ENCODE measurements at regions not wholly inside any gene's neighbourhood (a gene's known extent, or its start where the extent isn't known, plus 50 kb on each side); places are given as distances from the start of the nearest gene placed in this dataset.

- TF ChIP-seq, protein P1, sequence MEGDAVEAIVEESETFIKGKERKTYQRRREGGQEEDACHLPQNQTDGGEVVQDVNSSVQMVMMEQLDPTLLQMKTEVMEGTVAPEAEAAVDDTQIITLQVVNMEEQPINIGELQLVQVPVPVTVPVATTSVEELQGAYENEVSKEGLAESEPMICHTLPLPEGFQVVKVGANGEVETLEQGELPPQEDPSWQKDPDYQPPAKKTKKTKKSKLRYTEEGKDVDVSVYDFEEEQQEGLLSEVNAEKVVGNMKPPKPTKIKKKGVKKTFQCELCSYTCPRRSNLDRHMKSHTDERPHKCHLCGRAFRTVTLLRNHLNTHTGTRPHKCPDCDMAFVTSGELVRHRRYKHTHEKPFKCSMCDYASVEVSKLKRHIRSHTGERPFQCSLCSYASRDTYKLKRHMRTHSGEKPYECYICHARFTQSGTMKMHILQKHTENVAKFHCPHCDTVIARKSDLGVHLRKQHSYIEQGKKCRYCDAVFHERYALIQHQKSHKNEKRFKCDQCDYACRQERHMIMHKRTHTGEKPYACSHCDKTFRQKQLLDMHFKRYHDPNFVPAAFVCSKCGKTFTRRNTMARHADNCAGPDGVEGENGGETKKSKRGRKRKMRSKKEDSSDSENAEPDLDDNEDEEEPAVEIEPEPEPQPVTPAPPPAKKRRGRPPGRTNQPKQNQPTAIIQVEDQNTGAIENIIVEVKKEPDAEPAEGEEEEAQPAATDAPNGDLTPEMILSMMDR (IDR thresholded peaks at IDR 0.05): no peak
- no peak for TF ChIP-seq POLR2A (IDR thresholded peaks at IDR 0.05)
- no peak for TF ChIP-seq POLR2AphosphoS5 (IDR thresholded peaks at IDR 0.05)
These were observed 384.5 kb downstream of the IRS2 start for GRCh38 chr13:109401891-109402290.

Data from gastroesophageal sphincter (tissue), 3 donors.